NB4 (cell line): ENCODE measurements at regions not wholly inside any gene's neighbourhood (a gene's known extent, or its start where the extent isn't known, plus 50 kb on each side); places are given as distances from the start of the nearest gene placed in this dataset.

Experiments used
- MAX ChIP-seq: IDR thresholded peaks from 2 replicates; pipeline ENCODE4 v1.6.1; 2011; ENCODE audit warnings: low read depth, low read length
- POLR2A ChIP-seq: IDR thresholded peaks from 2 replicates; pipeline ENCODE4 v1.6.1; 2011; ENCODE audit warnings: mild to moderate bottlenecking; ENCODE audit not compliant: insufficient read length; ENCODE audit errors: extremely low read depth
- TF ChIP-seq, protein P1 (sequence below): IDR thresholded peaks from one replicate; pipeline ENCODE4 v1.5.1; 2012; ENCODE audit warnings: low read depth, low read length

- TF ChIP-seq, protein P1, sequence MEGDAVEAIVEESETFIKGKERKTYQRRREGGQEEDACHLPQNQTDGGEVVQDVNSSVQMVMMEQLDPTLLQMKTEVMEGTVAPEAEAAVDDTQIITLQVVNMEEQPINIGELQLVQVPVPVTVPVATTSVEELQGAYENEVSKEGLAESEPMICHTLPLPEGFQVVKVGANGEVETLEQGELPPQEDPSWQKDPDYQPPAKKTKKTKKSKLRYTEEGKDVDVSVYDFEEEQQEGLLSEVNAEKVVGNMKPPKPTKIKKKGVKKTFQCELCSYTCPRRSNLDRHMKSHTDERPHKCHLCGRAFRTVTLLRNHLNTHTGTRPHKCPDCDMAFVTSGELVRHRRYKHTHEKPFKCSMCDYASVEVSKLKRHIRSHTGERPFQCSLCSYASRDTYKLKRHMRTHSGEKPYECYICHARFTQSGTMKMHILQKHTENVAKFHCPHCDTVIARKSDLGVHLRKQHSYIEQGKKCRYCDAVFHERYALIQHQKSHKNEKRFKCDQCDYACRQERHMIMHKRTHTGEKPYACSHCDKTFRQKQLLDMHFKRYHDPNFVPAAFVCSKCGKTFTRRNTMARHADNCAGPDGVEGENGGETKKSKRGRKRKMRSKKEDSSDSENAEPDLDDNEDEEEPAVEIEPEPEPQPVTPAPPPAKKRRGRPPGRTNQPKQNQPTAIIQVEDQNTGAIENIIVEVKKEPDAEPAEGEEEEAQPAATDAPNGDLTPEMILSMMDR: no peak
- TF ChIP-seq MAX: no peak
- TF ChIP-seq POLR2A: no peak
Measured at GRCh38 chr3:176412771-176413170, 784.5 kb downstream of the TBL1XR1 start.
